ENCODE measurements at regions not wholly inside any gene's neighbourhood (a gene's known extent, or its start where the extent isn't known, plus 50 kb on each side); places are given as distances from the start of the nearest gene placed in this dataset.
"Not testable (repeated sequence)": the region's sequence is repeated elsewhere in the genome, so short reads cannot be mapped to it uniquely, and the experiment has no call there.

- Mint-ChIP-seq H3K9me3 (peaks cover 7% of the 10 kb centered on the region), H3K27me3 (ENCODE audit: low read depth) (no peaks in the 10 kb centered on the region), H3K4me1 (peaks cover 43% of the 10 kb centered on the region), H3K4me3 (no peak overlapping the region), H3K36me3 (ENCODE audit: low read depth) (peaks cover 2% of the 10 kb centered on the region), H3K27ac (ENCODE audit: unreplicated experiment) (peak overlapping the region; percentile 62)
- TF ChIP-seq CTCF (conservative IDR thresholded peaks at IDR 0.05) = no peak
- DNase-seq (ENCODE audit: low read depth, low spot score) = no peak
Observed at GRCh38 chr4:4645743-4646142, 103.9 kb upstream of the STX18 start.

GRCh38 chr4:4644277-4644676 lies 102.4 kb upstream of the STX18 start:
- DNase-seq (ENCODE audit: low read depth, low spot score); H3K27ac Mint-ChIP-seq (ENCODE audit: unreplicated experiment); H3K9me3 Mint-ChIP-seq; H3K36me3 Mint-ChIP-seq (ENCODE audit: low read depth); H3K4me3 Mint-ChIP-seq; H3K27me3 Mint-ChIP-seq (ENCODE audit: low read depth): not testable (repeated sequence)
- H3K4me1 Mint-ChIP-seq = peaks cover 54% of the 10 kb centered on the region

- not testable (repeated sequence) for H3K36me3 Mint-ChIP-seq (ENCODE audit: low read depth); H3K27me3 Mint-ChIP-seq (ENCODE audit: low read depth); H3K4me3 Mint-ChIP-seq; H3K27ac Mint-ChIP-seq (ENCODE audit: unreplicated experiment); H3K9me3 Mint-ChIP-seq; DNase-seq (ENCODE audit: low read depth, low spot score)
- H3K4me1 Mint-ChIP-seq = peaks cover 60% of the 10 kb centered on the region
Observed at GRCh38 chr4:4643743-4644142, 101.9 kb upstream of the STX18 start.

- Mint-ChIP-seq H3K9me3 (peaks cover 7% of the 10 kb centered on the region), H3K4me3 (no peak overlapping the region), H3K4me1 (peaks cover 62% of the 10 kb centered on the region), H3K27ac (ENCODE audit: unreplicated experiment) (no peak overlapping the region), H3K27me3 (ENCODE audit: low read depth) (no peaks in the 10 kb centered on the region), H3K36me3 (ENCODE audit: low read depth) (peaks cover 2% of the 10 kb centered on the region)
- no peak for DNase-seq (ENCODE audit: low read depth, low spot score)
- TF ChIP-seq CTCF (conservative IDR thresholded peaks at IDR 0.05) = no peak
Observed at GRCh38 chr4:4643306-4643705, 101.5 kb upstream of the STX18 start.

GRCh38 chr4:4642496-4643000 lies 100.7 kb upstream of the STX18 start:
- H3K36me3 Mint-ChIP-seq (ENCODE audit: low read depth) = peaks cover 2% of the 10 kb centered on the region
- peaks cover 7% of the 10 kb centered on the region for H3K9me3 Mint-ChIP-seq
- TF ChIP-seq CTCF (conservative IDR thresholded peaks at IDR 0.05) = no peak
- H3K27ac Mint-ChIP-seq (ENCODE audit: unreplicated experiment) = peak overlapping the region; percentile 97
- peak overlapping the region; percentile 73 for H3K4me3 Mint-ChIP-seq
- DNase-seq (ENCODE audit: low read depth, low spot score) = no peak
- H3K27me3 Mint-ChIP-seq (ENCODE audit: low read depth) = no peaks in the 10 kb centered on the region
- peaks cover 66% of the 10 kb centered on the region for H3K4me1 Mint-ChIP-seq

GRCh38 chr4:4641661-4642495 lies 100.0 kb upstream of the STX18 start:
- Mint-ChIP-seq H3K4me1 (peaks cover 63% of the 10 kb centered on the region), H3K9me3 (peaks cover 1% of the 10 kb centered on the region), H3K36me3 (ENCODE audit: low read depth) (peaks cover 2% of the 10 kb centered on the region), H3K27ac (ENCODE audit: unreplicated experiment) (peak overlapping the region; percentile 97), H3K4me3 (peak overlapping the region; percentile 73), H3K27me3 (ENCODE audit: low read depth) (no peaks in the 10 kb centered on the region)
- no peak for TF ChIP-seq CTCF (conservative IDR thresholded peaks at IDR 0.05)
- DNase-seq (ENCODE audit: low read depth, low spot score) = no peak

Data from neural crest cell (in vitro differentiated cells).